GM21717 (cell line): ENCODE measurements at regions not wholly inside any gene's neighbourhood (a gene's known extent, or its start where the extent isn't known, plus 50 kb on each side); places are given as distances from the start of the nearest gene placed in this dataset.

Experiments used
- ATAC-seq: cut with Tn5 transposase; IDR thresholded peaks from one replicate; pipeline ENCODE4 v1.9.1; 2021; ENCODE audit warnings: mild to moderate bottlenecking, moderate library complexity; ENCODE audit not compliant: unreplicated experiment

DNA sequence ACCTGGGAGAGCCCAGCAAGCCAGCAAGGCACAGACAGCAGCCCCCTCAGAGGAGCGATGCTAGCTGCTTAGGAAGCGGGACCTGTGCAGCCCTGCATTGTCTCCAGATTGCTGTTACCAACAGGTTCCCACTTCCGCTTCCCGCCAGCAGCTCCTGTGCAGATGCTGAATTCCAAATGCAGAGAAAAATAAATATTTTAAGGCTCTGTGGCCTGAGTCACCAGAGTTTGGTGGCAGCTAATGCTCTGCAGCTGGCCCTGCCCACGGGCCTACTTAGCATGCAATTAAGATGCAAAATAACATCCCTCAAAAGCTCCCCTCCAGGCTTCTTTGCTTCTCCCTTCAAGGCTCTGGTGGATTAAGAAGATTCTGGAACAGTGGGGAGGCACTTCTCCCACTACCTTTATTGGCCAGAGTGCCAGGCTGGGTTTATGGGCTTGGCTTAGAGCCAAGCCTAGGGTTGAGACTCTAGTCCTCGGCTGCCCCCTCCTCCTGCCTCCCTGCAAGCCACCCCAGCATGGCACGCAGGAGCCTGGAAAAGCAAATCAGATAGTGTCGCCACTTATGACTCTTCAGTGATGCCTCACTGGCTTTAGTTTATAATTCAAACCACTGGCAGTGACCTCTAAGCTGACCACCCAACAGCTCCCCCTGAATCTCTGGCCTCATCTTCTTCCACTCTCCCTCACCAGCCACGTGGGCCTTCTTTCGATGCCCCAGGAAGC, 207.1 kb upstream of the ZC3H12A start:
- ATAC-seq: no peak

DNA sequence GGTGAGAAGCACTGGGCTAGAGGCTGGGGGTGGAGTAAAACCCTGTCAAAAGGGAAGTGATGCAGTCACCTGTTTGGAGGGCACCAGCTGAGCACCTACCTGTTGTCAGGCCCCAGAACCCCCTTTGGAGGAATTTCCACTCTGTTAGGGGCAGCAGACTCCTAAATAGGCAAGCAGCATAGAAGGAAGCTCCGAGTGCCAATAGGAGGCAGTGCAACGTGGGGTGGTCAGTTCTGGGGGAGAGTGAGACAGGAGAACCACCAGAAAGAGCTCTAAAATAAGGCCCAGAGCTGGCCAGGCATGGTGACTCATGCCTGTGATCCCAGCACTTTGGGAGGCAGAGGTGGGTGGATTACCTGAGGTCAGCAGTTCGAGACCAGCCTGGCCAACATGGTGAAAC, 203.7 kb upstream of the ZC3H12A start:
- no peak for ATAC-seq

DNA sequence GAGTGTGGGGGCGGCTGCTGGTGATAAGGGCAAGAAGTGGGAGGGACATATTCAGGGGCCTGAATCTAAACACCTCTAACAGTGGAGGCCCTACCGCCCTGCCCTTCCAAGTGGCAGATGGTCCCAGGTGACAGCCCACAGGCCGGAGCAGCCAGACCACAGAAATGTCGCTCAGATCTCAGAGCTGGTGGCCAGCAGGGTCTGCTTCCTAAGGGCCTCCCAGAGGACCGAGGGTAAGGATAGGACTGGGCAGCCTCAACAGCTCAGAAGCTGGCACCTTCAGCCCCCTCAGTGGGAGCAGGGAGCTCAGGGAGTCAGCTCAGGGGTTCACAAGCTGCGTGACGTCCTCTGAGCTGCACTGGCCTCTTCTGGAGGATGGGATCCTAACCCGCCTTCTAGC, 201.8 kb upstream of the ZC3H12A start:
- ATAC-seq: no peak

DNA sequence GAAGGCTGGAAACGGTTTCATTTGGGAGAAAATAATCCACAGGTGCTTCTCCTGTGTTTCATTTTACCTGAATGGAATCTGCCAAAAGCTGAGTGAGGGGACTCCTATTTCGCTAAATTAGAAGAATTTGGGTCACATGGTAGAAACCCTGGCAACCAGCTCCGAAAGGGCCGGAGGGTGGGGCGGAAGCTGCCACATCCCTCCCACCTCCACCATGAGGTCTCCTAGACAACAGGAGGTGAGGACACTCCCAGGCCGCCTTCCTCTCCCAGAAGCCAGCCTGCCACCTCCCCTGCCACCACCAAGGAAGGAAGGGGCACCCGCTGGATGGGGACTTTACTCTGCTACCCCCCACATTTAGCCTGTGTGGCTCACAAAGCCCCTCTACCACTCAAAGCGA, 199.9 kb upstream of the ZC3H12A start:
- ATAC-seq: no peak

DNA sequence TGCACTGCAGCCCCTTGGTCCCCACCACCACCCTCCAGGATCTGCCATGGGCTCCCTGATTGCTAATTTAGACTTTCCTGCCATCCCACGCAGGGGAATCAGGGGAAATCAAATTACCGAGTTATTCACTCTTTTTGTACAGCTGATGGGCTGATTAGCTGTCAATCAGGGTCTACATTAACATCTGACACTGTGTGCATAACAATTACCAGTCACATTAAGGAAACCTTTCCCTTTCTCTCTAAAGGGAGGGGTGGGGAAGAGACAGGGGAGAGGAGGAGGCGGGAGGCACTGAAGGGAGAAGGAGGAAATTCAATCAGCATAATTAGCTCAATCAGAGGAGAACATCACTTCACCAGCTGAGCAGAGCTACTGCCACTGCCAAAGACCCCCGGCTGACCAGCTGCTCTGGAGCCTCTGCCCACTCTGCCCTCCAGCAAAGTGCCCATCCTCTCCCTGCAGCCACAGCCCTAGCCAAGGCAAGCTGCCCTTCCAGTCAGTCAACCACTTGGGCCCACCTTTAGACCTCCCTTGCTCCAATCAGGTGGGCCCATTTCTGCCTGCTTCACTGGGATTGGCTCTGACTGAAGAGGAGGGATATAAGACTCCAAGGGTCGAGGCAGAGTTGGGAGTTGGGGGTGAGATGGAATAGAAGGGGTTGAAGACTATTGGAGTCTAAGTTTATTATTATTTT, 199.3 kb upstream of the ZC3H12A start:
- no peak for ATAC-seq

DNA sequence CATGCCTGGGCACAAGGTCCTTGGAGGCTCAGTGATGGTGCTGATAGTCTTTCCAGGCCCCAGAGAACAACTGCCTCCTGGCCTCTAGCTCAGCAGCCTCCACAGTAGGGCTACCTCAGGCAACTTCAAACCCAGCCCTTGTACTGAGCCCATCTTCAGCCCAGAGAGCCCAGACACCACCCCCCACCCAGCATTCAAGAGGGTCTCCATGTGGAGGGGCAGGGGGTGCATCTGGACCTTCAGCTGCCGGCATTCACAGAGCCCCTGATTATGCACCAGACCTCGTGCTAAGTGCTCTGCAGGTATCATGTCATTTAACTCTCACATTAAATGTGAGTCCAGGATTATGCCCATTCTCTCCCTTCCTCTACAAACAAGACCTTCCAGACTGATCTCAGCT, 197.0 kb upstream of the ZC3H12A start:
- ATAC-seq: no peak

DNA sequence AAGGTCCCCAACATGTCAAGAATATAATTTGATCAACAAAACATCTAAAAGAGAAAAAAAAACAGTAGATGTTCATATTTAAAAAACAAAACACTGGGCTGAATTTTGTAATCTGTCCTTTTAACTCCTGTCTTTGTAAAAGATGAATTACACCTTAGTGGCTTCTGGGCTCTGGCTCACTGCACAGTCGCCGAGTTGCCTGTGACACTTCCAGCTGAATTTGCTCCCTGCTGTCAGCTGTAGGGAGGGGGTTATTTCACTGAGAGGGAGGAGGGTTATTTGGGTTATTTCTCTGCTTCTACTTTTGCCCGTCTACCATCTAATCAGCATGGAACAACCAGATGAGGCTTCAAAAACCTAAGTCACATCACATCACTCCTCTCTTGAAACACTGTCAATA, 193.0 kb upstream of the ZC3H12A start:
- ATAC-seq: no peak

DNA sequence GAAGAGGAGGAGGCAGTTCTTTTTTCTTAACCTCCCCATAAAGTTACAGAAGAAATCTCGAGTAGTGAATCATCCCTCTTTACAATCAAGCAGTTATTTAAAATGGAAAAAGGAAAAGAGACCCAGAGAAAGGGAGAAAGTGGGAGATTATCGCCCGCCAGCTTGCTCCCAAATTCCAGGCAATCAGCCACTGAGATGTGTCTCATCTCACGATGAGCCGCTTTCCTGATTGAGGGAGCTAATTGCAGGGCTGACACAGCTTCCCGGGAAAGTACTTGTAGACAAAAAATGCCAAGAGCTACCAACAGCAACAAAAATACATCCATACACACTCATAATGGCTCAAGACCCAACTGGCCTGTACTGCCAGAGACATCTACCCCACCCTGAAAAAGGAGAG, 191.6 kb upstream of the ZC3H12A start:
- no peak for ATAC-seq

DNA sequence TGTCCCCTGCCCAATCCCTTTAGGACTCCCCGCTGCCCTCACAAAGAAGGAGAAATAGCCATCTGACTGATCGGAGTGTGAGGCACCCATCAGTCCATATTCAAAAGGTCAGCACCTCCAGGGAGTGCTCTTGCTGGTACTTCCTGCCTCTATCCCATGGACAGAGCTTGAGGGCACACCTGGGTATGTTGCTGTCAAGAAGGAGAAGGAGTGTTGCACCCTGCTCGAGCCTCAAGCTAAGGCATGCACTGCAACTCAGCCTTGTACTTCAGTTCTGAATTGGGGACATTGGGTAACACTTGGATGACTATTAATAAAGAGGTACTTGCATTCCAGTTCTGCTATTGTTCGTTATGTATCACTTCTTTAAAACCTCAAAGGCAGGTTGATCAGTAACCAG, 190.3 kb upstream of the ZC3H12A start:
- ATAC-seq: no peak

DNA sequence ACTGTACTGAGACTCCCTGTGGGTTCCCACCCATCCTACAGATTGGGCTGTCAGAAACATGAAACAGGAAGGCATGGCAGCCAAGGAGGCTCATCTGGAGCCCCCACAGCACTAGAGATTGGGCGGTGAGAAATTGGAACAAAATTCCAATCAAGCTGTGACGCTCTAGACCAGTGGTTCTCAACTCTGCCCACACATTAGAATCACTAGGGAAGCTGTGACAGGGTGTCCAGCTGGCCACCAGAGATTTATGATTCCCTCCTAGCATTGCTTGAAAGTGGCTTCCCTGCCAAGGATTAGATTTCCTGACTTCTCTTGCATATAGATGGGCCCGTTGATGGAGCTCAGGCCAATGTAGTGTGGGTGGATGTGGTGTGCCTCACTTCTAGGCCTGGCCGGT, 187.5 kb upstream of the ZC3H12A start:
- ATAC-seq: no peak

DNA sequence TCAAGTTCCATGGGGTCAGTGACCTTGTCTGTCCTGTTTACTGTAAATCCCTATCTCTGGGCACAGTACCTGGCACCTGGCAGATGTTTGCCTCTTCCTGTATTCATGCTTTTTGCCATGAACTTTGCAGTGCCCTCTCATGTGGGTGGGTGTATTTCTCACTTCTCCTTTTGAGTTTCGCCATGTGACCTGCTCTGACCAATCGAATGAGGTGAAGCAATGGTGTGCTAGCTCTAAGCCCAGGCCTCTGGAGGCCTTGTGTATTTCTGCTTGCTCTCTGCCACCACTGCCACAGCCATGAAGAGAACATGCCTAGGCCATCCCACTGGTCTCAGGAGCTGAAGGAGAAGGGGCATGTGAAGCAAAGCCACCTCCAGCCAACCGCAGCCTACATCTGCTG, 185.5 kb upstream of the ZC3H12A start:
- peak; percentile 92 for ATAC-seq

DNA sequence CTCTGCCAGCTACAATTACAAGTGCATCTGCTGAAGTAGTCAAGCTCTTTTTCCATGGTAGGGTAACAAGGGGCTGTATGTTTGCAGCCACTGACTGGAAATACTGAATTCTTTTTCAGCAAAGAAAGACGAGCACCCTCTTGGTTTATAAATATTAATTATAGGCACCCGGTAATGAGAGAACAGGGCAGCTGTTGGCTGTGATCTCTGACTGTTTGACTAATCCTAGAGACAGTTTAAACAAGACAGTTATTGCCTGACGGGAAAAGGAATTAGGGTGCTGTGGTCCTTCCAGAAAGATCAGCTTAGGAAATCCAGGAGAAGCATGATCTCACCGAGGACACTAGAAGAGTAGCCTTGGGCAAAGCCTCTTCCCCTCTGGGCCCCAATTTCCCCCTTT, 183.7 kb upstream of the ZC3H12A start:
- ATAC-seq: no peak

DNA sequence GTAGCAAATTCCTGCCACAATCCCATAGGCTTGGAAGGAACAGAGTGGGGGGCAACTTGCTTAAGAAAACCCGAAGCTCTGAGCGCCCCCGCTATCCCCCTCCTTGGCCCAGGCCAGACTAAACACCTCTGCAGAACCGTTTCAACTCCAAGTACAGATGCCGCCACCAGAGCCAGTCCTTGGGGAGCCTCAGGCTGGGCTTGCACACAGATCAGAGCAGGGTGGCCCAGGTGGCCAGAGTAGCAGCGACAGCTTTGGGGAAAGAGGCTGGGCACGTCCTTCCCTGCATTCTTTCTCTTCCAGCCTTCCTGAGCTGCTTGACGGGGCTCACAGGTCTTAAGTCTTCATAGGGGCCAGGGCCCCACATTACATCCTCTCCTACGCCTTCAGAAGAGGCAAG, 181.6 kb upstream of the ZC3H12A start:
- ATAC-seq: no peak

DNA sequence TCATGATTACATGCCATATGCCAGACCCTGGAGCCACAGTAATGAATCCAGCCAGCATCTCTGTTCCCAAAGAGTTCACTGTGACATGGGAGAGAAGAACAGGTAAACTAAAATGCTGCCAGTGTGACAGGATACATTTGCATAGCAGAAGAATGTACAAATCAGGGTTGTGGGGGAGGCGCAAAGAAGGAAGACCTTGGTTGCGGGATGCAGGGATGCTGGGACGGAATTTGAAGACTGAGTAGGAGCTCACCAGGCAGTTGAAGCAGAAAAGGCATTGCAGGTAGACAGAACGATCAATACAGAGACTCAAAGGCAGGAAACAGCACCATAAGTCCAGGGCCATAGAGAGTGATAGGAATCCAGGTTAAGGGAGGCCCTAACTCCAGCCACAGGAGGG, 180.3 kb upstream of the ZC3H12A start:
- ATAC-seq: no peak

DNA sequence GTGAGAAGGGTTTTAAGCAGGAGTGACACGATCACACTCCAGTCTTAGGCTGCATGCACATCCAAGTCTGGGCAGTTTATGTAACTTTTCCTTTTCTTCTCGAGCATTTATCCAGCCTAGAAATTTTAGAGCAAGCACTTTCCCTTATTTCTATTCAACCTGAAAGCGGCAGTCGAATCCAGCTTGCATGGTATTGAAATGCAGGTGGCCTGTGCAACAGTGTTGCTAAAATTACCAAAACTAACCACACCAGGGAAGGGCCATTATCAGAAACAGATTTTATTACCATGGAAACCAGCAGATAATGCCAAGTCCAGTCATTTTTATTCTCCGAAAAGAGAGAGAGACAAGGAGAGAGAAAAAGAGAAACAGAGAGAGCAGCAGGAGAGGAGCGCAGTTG, 179.9 kb upstream of the ZC3H12A start:
- no peak for ATAC-seq

DNA sequence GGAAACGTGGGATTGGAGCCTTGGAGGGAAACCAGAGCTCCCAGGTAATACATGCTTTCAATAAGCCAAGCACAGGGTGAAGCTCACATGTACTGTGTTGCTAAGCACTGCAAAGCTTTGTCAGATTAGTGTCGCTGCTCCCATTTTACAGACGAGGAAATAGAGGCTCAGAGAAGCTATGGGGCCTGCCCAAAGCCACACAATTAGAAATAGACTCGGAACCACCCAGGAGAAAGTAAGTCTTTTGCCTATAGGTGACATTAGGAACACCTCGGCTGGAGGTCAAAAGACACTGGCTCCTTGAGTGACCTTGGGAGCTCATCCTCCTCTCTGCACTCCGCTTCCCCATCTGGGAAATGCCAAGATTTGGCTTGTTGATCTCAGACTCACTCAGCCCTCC, 175.6 kb upstream of the ZC3H12A start:
- ATAC-seq: no peak

DNA sequence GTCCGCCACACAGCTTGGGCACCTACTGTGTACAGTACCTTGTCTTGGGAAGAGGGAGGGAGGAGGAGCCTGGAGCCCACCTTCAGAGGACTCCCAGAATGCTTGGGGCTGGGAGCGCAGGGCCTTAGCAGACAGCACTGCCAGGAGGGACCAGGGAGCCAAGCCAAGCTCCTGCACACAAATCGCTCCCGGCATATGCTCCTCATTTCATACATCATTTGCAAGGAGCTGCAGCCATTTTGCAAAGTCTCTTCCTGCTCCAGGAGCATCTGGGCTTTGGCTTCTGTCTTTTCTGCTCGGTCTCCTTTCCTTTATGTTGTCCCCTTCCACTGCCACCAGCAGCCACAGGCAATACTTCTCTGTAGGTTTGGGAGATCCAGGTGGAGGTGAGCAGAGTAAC, 175.2 kb upstream of the ZC3H12A start:
- ATAC-seq: no peak

DNA sequence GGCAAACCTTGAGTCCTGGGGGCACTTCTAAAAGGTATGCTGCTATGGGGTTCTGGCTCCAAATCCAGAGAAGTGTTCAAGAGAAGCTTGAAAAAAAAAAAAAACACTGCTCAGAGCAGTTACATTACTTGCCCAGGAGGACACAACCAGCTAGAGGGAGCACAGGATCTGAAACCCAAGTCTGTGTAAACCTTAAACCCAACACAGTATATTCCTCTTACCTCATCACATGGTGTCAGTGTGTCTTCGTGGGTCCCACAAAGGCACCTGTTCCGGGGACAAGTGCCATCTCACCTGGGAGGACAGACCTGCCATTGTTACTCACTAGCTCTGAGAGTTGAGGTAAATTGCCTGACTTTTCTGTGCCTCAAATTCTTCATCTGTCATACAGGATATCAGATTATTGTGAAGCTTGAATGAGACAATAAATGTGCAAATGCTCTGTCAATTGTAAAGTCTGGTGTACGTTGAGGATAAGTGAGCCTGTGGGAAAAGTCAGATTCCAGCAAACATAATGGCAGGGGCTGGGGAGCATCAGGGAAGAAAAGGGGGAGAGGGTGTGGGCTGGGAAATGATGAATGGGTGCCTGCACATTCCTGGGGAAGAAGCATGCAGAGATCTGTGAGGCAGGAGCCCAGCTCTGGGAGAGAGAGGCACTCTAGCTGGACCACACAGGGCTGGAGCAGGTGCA, 170.4 kb upstream of the ZC3H12A start:
- ATAC-seq: no peak

DNA sequence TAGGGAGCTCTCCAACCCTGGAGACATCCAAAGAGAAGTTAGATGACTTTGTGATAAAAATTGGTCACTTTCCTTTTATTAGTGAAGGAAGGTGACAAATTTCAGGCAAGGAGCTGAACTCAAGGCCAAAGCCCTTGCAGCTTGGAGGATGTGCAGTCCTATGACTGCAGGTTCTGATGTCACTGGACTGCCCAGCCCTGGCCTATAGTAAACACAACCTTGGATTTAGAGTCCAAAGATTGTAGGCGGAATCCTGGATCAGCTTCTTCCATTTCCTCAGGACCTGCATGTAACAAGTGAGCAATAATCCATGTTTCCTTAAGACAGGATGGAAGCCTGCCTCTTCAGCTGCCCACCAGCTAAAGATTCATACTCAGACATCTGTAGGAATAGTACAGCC, 169.3 kb upstream of the ZC3H12A start:
- no peak for ATAC-seq

DNA sequence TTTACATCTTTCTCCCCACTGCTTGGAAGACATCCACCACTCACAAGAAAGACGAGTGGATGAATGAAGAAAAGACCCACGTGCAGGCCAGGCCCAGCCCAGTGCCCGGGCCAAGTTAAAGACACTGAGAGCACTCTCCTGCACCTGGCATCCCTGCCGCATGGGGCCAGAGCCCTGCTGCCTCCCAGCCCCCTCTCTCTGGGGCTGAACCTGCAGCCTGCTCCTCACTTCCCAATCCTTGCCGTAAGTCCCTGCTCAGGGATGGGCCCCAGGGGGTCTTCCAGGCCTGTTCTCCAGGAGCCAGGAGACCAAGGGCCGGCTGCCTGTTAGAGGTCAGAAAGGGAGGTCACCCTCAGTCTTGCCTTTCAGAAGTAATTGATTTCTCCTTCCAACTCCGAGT, 168.5 kb upstream of the ZC3H12A start:
- no peak for ATAC-seq

DNA sequence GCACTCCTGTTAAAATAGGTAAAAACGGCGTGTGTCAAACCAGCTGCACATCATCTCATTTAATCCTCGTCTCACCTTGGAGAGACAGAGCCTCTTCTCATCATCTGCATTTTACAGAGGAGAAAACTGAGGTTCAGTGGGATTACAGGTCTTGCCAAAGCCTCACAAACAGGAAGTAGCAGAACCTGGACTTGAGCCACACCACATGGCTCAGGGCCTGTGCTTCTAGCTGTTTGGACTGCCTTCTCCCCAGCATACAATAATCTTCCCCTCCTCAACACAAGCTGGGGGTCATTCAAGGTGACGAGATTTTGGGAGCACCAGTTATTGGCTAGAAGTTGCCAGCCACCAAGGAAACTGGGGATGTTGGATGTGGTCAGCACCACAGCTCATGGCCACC, 167.9 kb upstream of the ZC3H12A start:
- ATAC-seq: no peak

DNA sequence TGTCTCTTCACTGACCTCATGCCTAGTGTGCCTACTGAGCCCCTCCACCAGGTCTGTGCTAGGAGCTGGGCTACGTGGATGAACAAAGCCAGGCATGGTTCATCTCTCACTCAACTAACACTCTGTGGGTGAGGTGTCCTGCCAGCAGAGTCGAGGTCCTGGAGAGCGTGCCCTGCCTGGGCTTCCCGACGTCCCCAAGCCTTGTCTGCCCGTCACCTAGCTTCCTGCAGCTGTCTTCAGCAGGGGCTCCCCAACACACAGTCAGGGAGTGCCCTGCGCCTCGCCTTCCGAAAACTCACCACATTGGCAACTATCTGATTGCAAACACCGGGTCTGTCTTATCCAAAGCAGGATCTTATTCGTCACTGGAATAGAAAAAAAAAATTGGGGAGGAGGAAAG, 167.5 kb upstream of the ZC3H12A start:
- ATAC-seq: no peak
